NCI-H1436 (cell line): ENCODE measurements at regions not wholly inside any gene's neighbourhood (a gene's known extent, or its start where the extent isn't known, plus 50 kb on each side); places are given as distances from the start of the nearest gene placed in this dataset.

Source experiments
- DNase-seq: peaks from one replicate; lab custom pipeline; 2025; lab: John Stamatoyannopoulos, UW

- DNase-seq: no peak
Measured at GRCh38 chr6:151701911-151702562, 105.4 kb upstream of the ESR1 start.

- DNase-seq: no peak
Measured at GRCh38 chr6:151702851-151703658, 104.4 kb upstream of the ESR1 start.

- DNase-seq: no peak
Measured at GRCh38 chr6:151704383-151704782, 103.1 kb upstream of the ESR1 start.

GRCh38 chr6:151705993-151706733, 101.3 kb upstream of the ESR1 start:
- DNase-seq: no peak

- DNase-seq: no peak
Measured at GRCh38 chr6:151709329-151709728, 98.2 kb upstream of the ESR1 start.

GRCh38 chr6:151716526-151716932, 91.0 kb upstream of the ESR1 start:
- no peak for DNase-seq

- no peak for DNase-seq
Measured at GRCh38 chr6:151719070-151719469, 88.4 kb upstream of the ESR1 start.

- no peak for DNase-seq
Measured at GRCh38 chr6:151721146-151721545, 86.3 kb upstream of the ESR1 start.

- DNase-seq: no peak
Measured at GRCh38 chr6:151721671-151722070, 85.8 kb upstream of the ESR1 start.

GRCh38 chr6:151722342-151722741, 85.1 kb upstream of the ESR1 start:
- no peak for DNase-seq

GRCh38 chr6:151723152-151723551, 84.3 kb upstream of the ESR1 start:
- no peak for DNase-seq

GRCh38 chr6:151729829-151730495, 77.5 kb upstream of the ESR1 start:
- no peak for DNase-seq

GRCh38 chr6:151730496-151730870, 77.0 kb upstream of the ESR1 start:
- DNase-seq: no peak

- no peak for DNase-seq
Measured at GRCh38 chr6:151731313-151731712, 76.2 kb upstream of the ESR1 start.

- DNase-seq: no peak
Measured at GRCh38 chr6:151733680-151734320, 73.7 kb upstream of the ESR1 start.

GRCh38 chr6:151738267-151738666, 69.2 kb upstream of the ESR1 start:
- DNase-seq: no peak

GRCh38 chr6:151738960-151739359, 68.5 kb upstream of the ESR1 start:
- no peak for DNase-seq

GRCh38 chr6:151740820-151741219, 66.7 kb upstream of the ESR1 start:
- DNase-seq: no peak

GRCh38 chr6:151747896-151748295, 59.6 kb upstream of the ESR1 start:
- no peak for DNase-seq

- DNase-seq: no peak
Measured at GRCh38 chr6:151749341-151749740, 58.1 kb upstream of the ESR1 start.

GRCh38 chr6:151753581-151753980, 53.9 kb upstream of the ESR1 start:
- no peak for DNase-seq

- DNase-seq: no peak
Measured at GRCh38 chr6:151757506-151757955, 50.0 kb upstream of the ESR1 start.
